ENCODE measurements at regions not wholly inside any gene's neighbourhood (a gene's known extent, or its start where the extent isn't known, plus 50 kb on each side); places are given as distances from the start of the nearest gene placed in this dataset.

DNA sequence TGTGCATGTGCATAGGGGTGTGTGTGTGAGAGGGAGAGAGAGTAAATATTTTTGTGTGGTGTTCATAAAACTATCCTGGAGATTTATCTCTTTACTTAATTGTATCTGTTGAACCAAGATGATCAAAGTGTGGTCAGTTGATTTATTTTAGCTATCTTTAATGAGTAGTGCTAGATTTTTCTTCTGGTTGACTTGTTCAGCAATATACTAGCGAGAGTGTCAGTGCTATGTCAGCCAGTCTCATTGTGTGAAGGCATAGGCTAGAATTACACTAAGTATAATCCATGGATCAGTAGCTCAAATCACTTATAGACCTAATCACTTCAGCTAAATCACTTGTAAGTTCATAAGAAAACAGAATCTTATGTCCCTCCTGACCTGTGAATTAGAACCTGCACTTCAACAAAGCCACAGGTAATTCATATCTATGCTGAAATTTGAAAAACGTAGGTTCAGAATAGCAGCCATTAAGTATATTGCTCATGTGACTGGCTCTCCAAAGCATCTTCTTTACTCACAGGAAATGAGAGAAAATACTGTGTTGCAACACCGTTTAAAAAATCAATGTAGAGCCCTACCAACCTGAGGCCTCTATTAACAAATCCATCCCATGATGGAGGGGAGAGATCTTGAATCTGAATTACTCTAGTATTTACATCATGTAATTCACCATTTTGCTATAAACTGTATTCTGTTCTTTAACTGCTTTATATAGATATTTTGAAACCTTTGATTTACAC lies 203.1 kb upstream of the ACTBL2 start:
- Histone ChIP-seq H3K27ac (ENCODE audit: low read depth, low read length, poor library complexity, severe bottlenecking) (no peak overlapping the region), H3K9me3 (ENCODE audit: low read depth, low read length, poor library complexity, severe bottlenecking) (no peaks in the 10 kb centered on the region), H3K36me3 (ENCODE audit: insufficient read depth, low read length, poor library complexity, severe bottlenecking) (no peaks in the 10 kb centered on the region), H3K27me3 (replicated peaks; ENCODE audit: insufficient read depth, low read depth, low read length, poor library complexity) (no peaks in the 10 kb centered on the region), H3K4me1 (ENCODE audit: insufficient read depth, low read length, poor library complexity, severe bottlenecking) (no peaks in the 10 kb centered on the region), H3K4me3 (ENCODE audit: low read depth, low read length, poor library complexity, severe bottlenecking) (no peak overlapping the region)
- no peak for DNase-seq (ENCODE audit: low spot score)
- CTCF ChIA-PET, result no interaction called here
- POLR2A ChIA-PET (ENCODE audit: low non-redundant PET), result no interaction called here
- no TSS peak for BruUV-seq (replicated peaks)
- intact Hi-C loops (cut with micrococcal nuclease; ENCODE audit: unreplicated experiment), result no loop called here
- TF ChIP-seq EZH2 (IDR thresholded peaks at IDR 0.05; ENCODE audit: borderline replicate concordance, low read depth, low read length, poor library complexity, severe bottlenecking) (no peak), CTCF (conservative IDR thresholded peaks at IDR 0.05; ENCODE audit: low read depth, low read length) (no peak)

GRCh38 chr5:57684299-57684702 lies 201.7 kb upstream of the ACTBL2 start:
- TF ChIP-seq CTCF (conservative IDR thresholded peaks at IDR 0.05; ENCODE audit: low read depth, low read length), result no peak
- TF ChIP-seq EZH2 (IDR thresholded peaks at IDR 0.05; ENCODE audit: borderline replicate concordance, low read depth, low read length, poor library complexity, severe bottlenecking), result no peak
- no peak overlapping the region for H3K4me3 ChIP-seq (ENCODE audit: low read depth, low read length, poor library complexity, severe bottlenecking)
- no peaks in the 10 kb centered on the region for H3K27me3 ChIP-seq (replicated peaks; ENCODE audit: insufficient read depth, low read depth, low read length, poor library complexity)
- no peak for DNase-seq (ENCODE audit: low spot score)
- BruUV-seq (replicated peaks), result no TSS peak
- H3K36me3 ChIP-seq (ENCODE audit: insufficient read depth, low read length, poor library complexity, severe bottlenecking), result no peaks in the 10 kb centered on the region
- H3K4me1 ChIP-seq (ENCODE audit: insufficient read depth, low read length, poor library complexity, severe bottlenecking), result no peaks in the 10 kb centered on the region
- ChIA-PET POLR2A (ENCODE audit: low non-redundant PET) (no interaction called here), CTCF (no interaction called here)
- intact Hi-C loops (cut with micrococcal nuclease; ENCODE audit: unreplicated experiment), result no loop called here
- H3K9me3 ChIP-seq (ENCODE audit: low read depth, low read length, poor library complexity, severe bottlenecking), result no peaks in the 10 kb centered on the region
- no peak overlapping the region for H3K27ac ChIP-seq (ENCODE audit: low read depth, low read length, poor library complexity, severe bottlenecking)

DNA sequence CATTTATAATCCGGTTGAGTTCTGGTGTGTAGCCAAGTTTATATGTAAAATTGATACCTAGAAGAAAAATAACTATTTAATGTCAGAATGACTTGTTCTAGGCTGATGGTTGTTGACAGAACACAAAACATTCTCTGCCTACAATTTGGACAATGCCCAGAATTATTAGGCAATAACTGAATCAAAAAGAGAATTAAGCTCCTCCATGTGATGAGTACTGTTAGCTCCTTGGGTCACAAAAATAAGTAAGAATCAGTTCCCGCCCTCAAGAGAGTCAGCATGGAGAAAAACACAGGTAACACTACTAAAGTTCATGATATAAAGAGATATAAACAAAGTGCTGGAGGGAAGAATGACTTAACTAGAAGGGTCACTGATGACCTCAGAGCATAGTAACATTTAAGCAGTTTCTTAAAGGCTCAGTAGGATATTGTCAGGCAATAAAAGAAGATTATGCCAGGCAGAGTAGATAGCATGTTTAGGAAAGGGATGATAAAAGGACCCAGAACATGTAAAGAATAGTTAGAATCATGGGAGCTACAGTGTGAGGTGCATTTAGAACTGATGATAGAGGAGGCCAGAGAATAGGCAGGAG lies 200.5 kb upstream of the ACTBL2 start:
- ChIA-PET CTCF (no interaction called here), POLR2A (ENCODE audit: low non-redundant PET) (no interaction called here)
- TF ChIP-seq EZH2 (IDR thresholded peaks at IDR 0.05; ENCODE audit: borderline replicate concordance, low read depth, low read length, poor library complexity, severe bottlenecking) (no peak), CTCF (conservative IDR thresholded peaks at IDR 0.05; ENCODE audit: low read depth, low read length) (no peak)
- intact Hi-C loops (cut with micrococcal nuclease; ENCODE audit: unreplicated experiment), result no loop called here
- Histone ChIP-seq H3K27me3 (replicated peaks; ENCODE audit: insufficient read depth, low read depth, low read length, poor library complexity) (no peaks in the 10 kb centered on the region), H3K27ac (ENCODE audit: low read depth, low read length, poor library complexity, severe bottlenecking) (no peak overlapping the region), H3K4me3 (ENCODE audit: low read depth, low read length, poor library complexity, severe bottlenecking) (no peak overlapping the region), H3K9me3 (ENCODE audit: low read depth, low read length, poor library complexity, severe bottlenecking) (no peaks in the 10 kb centered on the region), H3K36me3 (ENCODE audit: insufficient read depth, low read length, poor library complexity, severe bottlenecking) (no peaks in the 10 kb centered on the region), H3K4me1 (ENCODE audit: insufficient read depth, low read length, poor library complexity, severe bottlenecking) (no peaks in the 10 kb centered on the region)
- no peak for DNase-seq (ENCODE audit: low spot score)
- BruUV-seq (replicated peaks), result no TSS peak
